Mucosa of gallbladder (tissue), 1 donor: ENCODE measurements at regions not wholly inside any gene's neighbourhood (a gene's known extent, or its start where the extent isn't known, plus 50 kb on each side); places are given as distances from the start of the nearest gene placed in this dataset.

Experiments
- DNase-seq: peaks from one replicate; pipeline ENCODE4 v3.0.0-alpha.2; 2020; ENCODE audit warnings: low spot score
- donor health status: DM: no; HTN: no; CAD: no.

DNA sequence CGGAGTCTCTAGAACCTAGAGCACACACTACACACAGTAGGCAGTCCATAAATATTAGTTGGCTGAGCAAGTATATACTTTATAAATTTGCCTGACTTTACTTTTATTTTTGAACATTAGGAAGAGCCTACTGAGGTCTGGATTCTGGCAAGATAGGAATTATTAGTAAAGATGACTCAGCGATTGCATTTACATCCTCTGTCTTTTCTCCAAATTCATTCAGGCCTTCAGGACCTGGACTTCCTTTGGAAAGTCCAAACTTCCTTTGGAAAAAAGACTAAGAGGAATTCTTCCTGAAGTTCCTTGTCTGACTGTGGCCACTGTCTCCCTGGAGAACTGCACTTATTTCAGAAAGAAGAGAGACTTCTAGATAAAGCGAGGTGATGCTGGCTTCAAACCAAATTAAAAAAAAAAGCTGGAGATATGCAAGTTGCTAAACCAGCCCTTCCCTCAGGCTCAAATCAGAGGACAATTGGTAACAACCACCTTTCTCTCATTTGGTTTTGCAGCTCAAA, 251.3 kb downstream of the GAS1 start:
- DNase-seq, result no peak

DNA sequence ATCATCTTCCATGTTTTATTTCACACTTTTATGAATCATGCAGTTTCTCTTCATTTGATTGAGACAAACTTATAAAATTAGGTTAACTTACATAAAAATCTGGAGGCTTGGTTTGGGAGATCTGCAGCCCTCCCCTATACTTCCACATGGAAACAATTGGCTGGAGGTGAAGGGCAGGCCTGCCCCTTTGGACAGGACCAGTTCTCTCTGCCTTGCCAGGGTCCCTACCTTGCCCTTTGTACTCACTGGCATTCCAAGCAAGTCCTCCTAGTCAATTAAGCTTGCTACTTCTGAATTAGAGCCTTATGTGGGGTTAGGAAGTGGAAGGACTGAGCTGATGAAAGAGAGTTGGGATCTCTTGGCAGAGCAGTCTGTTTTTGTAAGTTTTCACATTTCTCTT, 257.3 kb downstream of the GAS1 start:
- DNase-seq, result no peak

DNA sequence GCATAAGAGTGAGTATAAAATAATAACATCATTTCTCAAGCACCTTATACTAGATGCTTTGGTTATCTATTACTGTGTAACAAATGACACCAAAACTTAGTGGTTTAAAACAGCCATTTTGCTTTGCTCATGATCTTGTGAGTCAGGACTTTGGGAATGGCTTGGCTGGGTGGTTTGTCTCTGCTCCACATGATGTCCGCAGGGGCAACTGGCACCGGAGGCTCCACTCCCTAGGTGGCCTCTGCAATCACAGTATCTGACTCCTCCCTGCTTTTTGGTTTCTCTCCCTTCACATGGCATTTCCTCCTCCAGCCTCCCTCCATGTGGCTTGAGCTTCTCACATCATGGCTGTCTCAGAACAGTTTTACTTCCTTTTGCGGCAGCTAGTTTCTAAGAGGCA, 259.5 kb downstream of the GAS1 start:
- no peak for DNase-seq

DNA sequence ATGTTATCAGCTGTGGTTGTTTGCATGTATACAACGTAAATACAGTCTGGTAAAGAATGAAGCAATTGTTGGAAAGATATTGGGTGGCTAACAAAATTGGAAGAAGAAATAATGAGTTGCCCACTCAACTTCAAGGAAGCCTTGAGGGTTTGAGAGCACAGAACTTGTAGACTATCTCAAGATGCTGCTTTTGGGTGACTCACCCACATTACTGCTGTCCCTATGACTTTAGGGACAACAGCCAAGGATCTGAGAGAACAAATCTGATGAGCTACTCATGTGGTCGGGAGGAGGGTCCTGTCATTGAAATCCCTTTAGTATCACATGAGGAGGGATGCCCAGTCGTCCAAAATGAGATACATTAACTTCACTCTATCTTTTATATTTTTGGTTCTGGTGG, 261.8 kb downstream of the GAS1 start:
- no peak for DNase-seq

DNA sequence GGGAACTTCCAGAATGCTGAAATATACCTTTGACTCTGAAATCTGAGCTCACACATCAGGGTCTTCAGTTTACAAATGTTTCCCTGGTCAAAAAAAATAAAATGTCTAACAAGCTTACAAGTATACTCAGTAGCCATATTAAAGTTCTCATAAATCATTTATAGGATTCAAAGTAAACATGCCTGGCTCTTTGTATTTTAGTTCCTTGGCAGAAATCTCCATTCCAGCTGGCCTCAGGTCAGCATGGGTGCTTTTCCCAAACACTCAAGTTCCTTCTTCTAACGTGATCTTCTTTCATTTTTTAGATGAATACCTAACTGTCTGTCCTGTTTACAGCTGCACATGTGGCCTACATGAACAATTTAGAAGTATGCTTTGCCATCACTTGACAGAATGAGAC, 263.2 kb downstream of the GAS1 start:
- DNase-seq, result no peak

DNA sequence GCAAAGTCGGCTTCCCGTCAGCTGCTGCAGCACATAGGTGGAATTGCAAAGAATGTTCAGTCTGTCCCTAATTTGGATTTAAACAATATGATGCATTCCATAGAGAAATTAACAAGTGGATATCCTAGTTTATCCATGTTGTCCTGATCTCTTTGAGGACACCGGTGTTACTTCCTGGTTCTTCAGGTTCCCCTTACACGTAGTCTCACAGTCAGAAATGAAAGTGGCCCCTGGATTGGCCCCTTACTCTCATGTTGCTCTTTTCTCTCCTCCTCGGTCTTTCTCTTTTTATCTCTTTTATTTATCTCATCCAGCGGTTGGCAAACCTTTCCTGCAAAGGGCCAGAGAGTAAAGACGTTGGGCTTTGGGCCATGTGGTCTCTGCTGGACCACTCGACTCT, 265.1 kb downstream of the GAS1 start:
- DNase-seq, result no peak

DNA sequence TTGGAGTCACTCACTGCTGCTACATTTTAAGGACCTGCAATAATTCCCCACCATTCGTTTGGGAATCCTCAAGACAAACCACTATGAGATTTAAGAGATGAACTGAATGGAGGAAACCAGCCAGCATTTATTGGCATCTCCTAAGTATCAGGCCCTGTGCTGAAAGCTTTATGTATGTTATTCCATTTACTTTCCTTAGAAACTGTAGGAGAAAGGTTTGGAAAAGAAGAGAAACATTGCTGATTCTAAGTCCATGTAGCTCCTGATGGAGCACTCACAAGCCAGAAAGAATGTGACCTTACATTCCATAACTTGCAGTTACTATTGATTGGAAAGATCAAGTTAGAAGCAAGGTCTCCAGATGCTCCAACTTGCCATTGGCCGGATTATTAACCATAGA, 267.4 kb downstream of the GAS1 start:
- DNase-seq, result no peak

DNA sequence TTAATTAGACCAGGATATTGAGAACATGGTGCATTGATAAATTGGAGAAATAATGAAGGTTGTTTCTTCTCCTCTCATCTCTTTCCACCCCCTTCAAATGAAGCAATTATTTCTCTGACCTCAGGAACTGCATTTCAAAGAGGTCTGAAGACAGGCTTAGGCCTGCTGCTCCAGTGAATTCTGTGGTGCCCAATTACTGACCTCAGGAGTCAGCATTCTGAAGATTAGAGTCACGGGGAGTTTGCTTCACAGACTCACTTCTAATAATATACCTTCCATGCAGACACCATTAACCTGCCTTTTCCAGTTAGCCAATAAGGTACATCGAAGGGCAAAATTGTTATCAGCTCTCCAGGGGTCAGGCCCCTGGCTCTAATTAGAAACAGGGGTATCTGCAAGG, 270.9 kb downstream of the GAS1 start:
- DNase-seq, result no peak

DNA sequence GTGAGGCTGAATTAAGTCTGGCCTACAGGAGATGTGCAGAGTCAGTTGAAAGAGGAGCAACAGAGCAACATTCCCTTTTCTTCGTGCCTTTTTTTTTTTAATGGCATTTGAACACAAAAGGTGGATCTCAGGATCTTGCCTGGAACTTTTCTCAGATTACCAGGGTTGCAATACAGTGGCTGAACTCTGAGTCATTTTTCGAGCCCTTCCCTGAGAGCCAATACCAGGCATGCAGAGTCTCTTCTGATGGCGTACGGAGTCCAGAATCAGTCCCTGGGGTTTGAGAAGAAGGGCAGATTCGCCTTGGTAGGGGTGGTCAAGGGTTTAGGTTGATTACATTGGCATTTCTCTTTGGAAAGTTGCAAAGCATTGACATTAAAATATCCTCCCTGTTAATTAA, 271.5 kb downstream of the GAS1 start:
- DNase-seq, result no peak

DNA sequence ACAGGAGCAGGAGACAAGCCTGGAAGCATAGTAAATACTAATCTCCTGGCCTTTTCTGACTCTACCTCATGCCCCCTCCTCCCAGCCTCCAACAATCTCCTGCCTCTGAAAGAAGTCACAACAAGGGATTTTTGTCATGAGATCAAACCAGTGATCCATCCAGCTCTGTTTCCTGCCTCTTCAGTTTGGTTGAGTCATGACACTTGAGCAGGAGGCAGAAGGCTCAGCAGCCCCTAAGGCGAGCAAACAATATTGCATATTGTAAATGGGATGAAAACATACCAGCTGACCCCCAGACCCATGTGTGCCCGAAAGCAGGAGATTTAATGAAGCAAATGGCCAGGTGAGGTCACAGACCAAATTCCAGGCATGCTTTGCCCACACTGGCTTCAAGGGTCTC, 272.8 kb downstream of the GAS1 start:
- no peak for DNase-seq

DNA sequence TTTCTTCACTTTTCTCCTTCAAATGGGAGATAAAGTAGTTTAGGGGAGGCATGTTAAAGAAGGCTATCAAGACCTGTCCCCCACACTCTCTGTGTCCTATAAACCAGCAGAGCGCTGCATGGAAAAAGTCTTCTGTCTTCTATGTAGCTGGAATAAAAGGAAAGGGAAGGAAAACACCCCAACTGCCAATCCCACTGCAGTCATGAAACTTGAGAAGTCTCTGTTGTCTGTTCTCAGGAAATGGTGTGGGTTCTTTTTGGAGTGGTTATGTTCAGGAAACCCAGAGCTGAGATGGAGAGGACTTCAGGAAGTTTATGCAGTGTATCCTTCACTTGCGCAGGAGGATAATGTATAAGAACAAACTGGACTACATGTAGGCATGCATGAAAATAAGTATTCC, 274.3 kb downstream of the GAS1 start:
- no peak for DNase-seq

DNA sequence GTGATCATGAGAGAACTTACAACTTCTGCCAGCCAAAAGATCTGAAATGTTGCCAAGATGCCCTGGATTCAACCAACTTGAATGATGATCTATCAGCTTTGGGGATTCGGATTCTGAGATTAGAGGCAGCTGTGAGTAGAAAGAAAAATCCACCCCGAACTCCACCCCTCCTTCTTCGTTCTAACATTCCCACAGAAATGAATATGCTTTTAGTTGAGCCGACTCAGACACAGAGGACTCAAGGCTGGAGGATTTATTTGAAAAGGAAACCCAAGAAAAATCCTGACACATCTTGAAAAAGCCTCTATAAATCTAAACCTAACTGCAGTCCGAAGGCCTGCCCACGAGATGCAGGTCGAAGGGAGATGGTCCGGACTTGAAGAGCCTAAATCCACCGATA, 275.0 kb downstream of the GAS1 start:
- DNase-seq, result no peak

DNA sequence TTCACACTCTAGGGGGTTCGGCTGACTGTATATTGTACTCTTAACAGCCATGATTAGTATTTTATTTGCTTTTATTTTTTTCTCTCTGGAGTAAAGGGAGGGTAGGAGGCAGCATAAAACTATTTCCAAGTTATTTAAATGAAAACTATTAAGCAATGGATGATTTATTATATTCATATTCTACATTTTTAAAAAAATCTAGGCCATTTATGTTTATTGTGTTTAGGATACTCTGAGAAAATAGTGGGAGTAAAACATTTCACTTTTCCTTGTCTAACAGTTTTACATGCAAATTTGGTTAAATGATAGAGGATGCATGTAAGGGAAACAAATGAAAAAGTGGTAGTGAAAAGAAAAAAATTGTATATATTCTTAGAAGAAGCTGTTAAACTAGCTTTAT, 276.3 kb downstream of the GAS1 start:
- no peak for DNase-seq

DNA sequence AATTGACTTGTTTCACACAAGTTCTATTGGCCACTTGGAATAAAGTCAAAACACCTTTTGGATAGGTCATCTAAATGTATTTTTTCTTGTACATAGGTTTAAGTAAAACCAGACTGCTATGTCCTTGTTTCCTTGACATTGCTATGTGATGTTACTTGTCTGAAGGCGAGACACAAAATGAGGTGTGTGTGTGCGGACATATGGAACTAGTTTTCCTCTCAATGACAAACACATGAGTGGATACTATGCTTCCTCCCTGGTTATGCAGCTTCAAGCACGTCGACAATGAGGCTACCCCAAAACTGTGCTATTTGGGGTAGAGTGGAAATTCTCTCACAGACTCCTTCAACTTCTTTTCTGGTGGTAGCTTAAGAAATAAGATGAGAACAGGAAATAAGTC, 276.8 kb downstream of the GAS1 start:
- DNase-seq, result no peak

DNA sequence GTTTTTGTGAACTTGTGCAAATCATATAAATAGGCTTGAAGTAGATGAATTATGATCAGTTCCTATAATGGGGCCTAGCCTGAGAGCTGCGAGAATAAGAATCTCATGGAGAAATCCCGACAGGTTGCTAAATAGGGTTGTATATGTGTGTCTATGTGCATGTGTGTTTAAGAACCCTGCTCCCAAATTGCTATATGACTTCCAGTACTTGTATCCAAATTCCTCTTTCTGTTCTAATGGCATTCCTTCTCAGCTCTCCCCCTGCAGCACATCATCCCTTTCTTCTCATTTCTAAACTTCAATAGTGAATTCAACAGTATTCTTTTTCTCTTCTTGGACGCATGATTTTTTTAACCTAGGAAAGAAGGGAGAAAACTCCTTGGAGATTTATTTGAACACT, 277.2 kb downstream of the GAS1 start:
- DNase-seq, result no peak

DNA sequence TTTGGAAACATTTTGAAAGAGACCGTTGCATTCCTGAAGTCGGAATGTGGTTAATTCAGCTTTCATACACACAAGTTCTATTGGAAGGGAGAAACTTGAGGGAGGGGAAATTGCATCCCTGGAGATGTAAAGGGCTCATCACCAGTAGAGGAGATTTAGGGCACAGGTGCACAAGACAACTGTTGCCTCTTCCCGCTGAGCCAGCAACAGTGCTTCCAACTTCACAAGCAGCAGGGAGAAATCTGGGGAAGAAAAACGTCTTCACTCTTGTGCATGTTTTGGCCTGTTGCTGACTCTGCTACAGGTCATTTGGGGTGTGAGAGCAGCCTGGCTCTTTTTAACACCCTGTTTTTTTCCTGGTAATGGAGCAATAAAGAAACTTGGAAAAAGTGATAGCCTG, 277.9 kb downstream of the GAS1 start:
- no peak for DNase-seq

DNA sequence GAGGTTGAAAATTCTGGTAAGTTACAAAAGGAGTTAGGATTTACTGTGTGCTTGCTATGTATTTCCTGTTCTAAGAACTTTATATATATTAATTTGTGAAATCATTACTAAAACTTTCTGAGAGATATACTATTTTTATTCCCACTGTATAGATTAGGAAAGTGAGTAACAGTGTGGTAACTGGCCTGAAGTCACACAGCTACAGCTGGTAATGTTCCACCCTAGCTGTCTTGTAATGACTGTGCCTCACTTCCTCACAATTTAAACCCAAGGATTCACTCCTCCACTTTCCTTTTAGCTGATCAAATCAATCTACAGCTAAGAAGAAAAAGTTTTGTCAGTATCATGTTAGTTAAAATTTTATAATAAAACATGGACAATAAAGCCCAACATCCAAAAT, 278.8 kb downstream of the GAS1 start:
- DNase-seq, result no peak

DNA sequence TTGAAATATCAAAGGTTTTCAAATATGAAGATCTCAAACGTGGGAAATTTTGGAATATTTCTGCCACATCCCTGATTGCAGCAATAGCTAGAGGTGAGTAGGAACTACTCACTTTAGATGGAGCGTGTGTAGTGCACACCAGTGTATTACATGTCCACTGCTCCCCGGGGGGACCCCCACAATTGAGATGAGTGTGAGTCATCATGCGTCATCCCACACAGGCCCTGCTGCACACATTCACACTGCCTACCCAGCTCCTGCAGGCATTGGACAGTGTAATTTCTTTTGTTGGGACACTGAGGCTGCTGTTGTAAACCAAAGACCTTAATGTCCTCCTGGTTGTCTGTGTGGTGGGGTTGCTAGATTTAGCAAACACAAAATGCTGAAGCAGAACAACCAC, 280.0 kb downstream of the GAS1 start:
- no peak for DNase-seq

DNA sequence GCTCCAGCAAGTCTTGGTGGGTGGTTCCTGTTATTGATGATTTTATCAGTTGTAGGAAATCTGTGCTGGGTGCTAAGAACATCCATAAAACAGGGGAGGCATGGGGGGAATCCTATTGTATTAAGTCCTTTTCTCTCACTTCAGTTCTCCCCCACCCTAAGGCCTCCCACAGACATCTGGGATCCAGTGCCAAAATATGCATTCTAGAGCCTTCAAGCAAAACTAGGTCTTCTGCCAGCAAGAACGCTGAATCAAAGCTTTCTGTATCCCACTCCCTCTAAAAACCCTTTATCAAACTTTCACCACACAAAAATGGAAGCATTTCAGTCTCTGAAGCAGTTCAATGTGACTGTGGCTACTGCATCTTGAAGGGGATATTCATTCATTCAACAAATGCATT, 281.9 kb downstream of the GAS1 start:
- no peak for DNase-seq

DNA sequence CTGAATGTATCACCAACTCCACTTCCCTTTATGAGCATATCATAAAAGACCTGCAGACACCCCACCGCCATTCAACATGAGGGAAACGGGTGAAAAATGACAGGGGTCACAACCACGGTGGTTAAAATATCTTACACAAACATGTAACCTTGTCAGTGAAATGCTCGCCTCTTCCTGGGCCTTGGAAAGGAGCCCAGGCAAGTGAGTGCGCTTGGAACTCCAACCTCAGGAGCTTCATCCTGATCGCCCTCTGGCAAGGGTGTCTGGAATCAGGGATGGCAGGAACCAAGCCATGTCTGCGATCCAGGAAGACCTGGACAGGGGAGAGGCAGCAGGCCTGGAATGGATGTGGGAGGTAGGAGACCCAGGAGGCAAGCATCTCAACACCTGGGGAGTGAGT, 282.7 kb downstream of the GAS1 start:
- DNase-seq, result no peak

DNA sequence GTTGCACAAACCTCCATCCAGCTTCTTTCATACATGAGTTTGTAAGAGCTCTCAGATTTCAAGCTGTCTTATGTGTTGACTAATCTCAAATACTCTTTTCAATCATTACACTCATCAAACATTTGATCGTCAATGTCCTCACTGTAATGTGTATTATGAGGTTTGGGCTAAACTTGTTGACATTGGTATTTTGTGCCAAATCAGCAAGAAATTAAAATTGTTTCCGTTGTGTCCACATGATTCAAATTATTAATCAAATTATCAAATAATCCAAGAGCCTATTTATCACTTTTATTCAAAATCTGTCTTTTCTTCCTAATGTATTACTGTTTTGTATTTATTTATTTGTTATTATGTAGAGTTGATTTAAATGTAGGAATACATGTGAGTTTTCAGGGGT, 283.4 kb downstream of the GAS1 start:
- DNase-seq, result no peak

DNA sequence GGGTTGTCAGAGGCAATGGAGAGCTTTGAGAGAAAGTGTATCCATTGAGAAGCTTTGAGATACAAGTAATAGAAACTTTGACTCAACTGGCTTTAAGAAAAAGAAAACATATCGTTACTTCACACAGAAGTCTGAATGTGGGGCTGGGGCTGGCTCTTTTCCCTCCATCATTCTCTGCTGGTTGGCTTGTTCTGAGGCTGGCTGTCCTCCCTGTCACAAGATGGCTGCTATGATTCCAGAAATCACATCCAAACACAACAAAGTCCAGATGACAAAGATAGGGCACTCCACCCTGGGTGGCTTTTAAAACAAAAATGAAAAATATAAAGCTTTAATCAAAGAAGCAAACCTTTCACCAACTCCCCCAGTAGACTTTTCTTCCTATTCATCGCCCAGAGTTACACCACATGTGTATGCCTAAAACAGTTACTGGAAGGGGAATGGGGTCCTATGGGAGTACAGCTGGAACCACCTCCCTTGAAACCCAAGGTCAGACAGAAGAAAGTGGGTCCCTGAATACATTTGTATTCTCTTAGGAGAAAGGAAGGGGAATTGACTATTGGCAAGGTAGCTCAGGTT, 284.3 kb downstream of the GAS1 start:
- DNase-seq, result no peak

DNA sequence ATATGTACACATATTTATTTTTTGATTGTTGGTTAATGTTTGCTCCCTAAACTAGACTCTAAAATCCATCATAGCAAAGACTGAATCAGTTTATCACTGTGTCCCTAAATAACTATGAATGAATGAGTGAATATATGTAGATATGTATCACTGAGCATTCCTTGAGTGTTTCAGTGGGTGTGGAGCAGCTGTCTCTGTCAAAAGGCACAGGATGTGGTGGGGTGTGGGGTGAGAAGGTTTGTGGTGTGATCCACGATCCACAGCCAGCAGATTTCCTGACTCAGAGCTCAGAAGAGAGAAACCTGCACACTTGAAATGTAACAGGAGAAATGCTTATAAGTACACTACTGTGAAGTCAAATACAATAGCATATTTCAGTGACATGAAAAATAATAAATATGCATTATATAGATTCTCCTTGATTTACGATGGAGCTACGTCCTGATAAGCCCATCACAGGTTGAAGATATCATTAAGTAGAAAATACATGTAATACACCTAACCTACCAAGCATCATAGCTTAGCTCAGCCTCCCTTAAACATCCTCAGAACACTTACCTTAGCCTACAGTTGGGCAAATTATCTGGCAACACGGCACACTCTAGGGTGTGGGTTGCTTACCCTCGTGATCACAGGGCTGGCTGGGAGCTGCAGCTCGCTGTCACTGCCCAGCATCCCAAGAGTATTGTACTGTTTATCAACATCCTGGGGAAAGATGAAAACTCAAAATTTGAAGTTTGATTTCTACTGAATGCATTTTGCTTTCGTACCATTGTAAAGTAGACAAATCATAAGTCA, 287.0 kb downstream of the GAS1 start:
- DNase-seq, result no peak
